ENCODE measurements at regions not wholly inside any gene's neighbourhood (a gene's known extent, or its start where the extent isn't known, plus 50 kb on each side); places are given as distances from the start of the nearest gene placed in this dataset.
"Not testable (repeated sequence)": the region's sequence is repeated elsewhere in the genome, so short reads cannot be mapped to it uniquely, and the experiment has no call there.

DNA sequence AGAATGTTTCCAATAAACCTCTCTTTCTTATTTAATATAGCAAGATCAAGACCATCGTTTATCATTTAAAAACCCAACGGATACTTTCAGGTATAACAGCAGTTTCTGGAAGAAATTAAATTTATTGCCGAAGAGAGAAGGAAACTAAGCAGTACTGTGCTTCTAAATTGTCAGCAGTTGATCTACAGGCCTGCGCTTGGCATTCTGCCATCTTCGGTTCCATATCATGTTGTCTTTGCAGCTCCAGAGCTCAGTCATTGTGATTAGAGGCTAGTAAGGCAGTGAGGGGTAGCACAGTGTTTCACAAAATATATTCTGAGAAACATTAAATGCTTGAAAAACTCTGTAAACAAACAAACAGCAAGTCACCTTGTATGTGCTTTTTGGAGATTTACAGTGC lies 301.3 kb downstream of the REEP3 start:
- POLR2A ChIA-PET (ENCODE audit: low non-redundant PET), result no interaction called here
- no peak for DNase-seq (ENCODE audit: low spot score)
- TF ChIP-seq CTCF (conservative IDR thresholded peaks at IDR 0.05; ENCODE audit: low read depth), result no peak

GRCh38 chr10:63825111-63825510 lies 303.9 kb downstream of the REEP3 start:
- DNase-seq (ENCODE audit: low spot score), result no peak
- POLR2A ChIA-PET (ENCODE audit: low non-redundant PET), result no interaction called here
- CTCF ChIA-PET, result no interaction called here
- no peak for TF ChIP-seq CTCF (conservative IDR thresholded peaks at IDR 0.05; ENCODE audit: low read depth)
- no peak overlapping the region for H3K27ac ChIP-seq

More for the DNA sequence above, 301.3 kb downstream of the REEP3 start:
- CTCF ChIA-PET, result no interaction called here
- no peak overlapping the region for H3K27ac ChIP-seq

- TF ChIP-seq CTCF (conservative IDR thresholded peaks at IDR 0.05; ENCODE audit: low read depth), result no peak
- H3K27ac ChIP-seq, result no peak overlapping the region
- no peak for DNase-seq (ENCODE audit: low spot score)
- ChIA-PET POLR2A (ENCODE audit: low non-redundant PET) (no interaction called here), CTCF (no interaction called here)
Measured at GRCh38 chr10:63825766-63826165, 304.6 kb downstream of the REEP3 start.

DNA sequence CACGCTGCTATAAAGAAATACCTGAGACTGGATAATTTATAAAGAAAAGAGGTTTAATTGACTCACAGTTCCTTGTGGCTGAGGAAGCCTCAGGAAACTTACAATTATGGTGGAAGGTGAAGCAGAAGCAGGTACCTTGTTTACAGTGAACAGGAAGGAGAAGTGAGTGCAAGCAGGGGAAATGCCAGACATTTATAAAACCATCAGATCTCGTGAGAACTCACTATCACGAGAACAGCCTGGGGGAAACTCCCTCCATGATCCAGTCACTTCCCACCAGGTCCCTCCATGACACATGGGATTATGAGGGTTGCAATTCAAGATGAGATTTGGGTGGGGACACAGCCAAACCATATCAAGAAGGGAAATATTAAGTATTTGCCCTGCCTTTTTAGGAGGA lies 305.8 kb downstream of the REEP3 start:
- POLR2A ChIA-PET (ENCODE audit: low non-redundant PET); H3K27ac ChIP-seq; DNase-seq (ENCODE audit: low spot score): not testable (repeated sequence)
- CTCF ChIA-PET, result interaction anchor here (0.6 to 0.7 kb wide), 3 partner anchors 108 to 436 kb away, joined by 3 to 4 read pairs (median 3); no protein-coding TSS in a partner anchor

- DNase-seq (ENCODE audit: low spot score), result no peak
- POLR2A ChIA-PET (ENCODE audit: low non-redundant PET), result no interaction called here
- TF ChIP-seq CTCF (conservative IDR thresholded peaks at IDR 0.05; ENCODE audit: low read depth), result no peak
- CTCF ChIA-PET, result no interaction called here
- no peak overlapping the region for H3K27ac ChIP-seq
Measured at GRCh38 chr10:63829020-63829419, 307.8 kb downstream of the REEP3 start.

- no peak for TF ChIP-seq CTCF (conservative IDR thresholded peaks at IDR 0.05; ENCODE audit: low read depth)
- ChIA-PET CTCF (no interaction called here), POLR2A (ENCODE audit: low non-redundant PET) (no interaction called here)
- no peak overlapping the region for H3K27ac ChIP-seq
- no peak for DNase-seq (ENCODE audit: low spot score)
Measured at GRCh38 chr10:63829573-63830149, 308.5 kb downstream of the REEP3 start.

DNA sequence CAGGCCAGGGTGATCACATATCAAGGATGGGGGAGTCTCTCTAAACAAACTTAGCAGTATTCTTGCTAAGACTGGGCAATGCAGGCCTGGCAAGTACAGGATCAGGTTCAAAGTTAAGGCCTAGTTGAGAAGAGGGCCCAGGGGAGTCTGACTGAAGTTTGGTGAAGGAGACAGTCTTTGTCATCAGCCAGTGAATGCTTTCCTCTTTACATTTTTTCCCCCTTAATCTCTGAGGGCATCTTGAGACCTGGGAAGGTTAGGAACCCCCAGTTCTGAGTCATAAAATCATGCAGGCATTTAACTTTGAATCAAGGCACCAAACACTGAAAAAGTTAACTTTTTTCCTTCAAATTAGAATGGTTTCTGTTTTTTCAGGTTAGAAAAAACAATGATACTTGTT lies 311.5 kb downstream of the REEP3 start:
- H3K27ac ChIP-seq, result no peak overlapping the region
- ChIA-PET POLR2A (ENCODE audit: low non-redundant PET) (no interaction called here), CTCF (interaction anchor here (0.9 to 1.3 kb wide), 2 partner anchors 179 to 199 kb away, joined by 3 to 6 read pairs; no protein-coding TSS in a partner anchor)
- no peak for DNase-seq (ENCODE audit: low spot score)
- TF ChIP-seq CTCF (conservative IDR thresholded peaks at IDR 0.05; ENCODE audit: low read depth), result no peak

Measured in RWPE1 (cell line).